ENCODE measurements at regions not wholly inside any gene's neighbourhood (a gene's known extent, or its start where the extent isn't known, plus 50 kb on each side); places are given as distances from the start of the nearest gene placed in this dataset.
"Not testable (repeated sequence)": the region's sequence is repeated elsewhere in the genome, so short reads cannot be mapped to it uniquely, and the experiment has no call there.

- Mint-ChIP-seq H3K36me3 (no peaks in the 10 kb centered on the region), H3K27me3 (peaks cover 3% of the 10 kb centered on the region), H3K9me3 (peaks cover 6% of the 10 kb centered on the region), H3K4me3 (no peak overlapping the region), H3K4me1 (ENCODE audit: low read depth) (no peaks in the 10 kb centered on the region), H3K27ac (no peak overlapping the region)
- ChIA-PET POLR2A (no interaction called here), CTCF (no interaction called here)
- no peak for DNase-seq
- intact Hi-C loops (cut with micrococcal nuclease), result no loop called here
These were observed 354.9 kb downstream of the MDFIC start for GRCh38 chr7:115276791-115277190.

- intact Hi-C loops (cut with micrococcal nuclease); H3K27me3 Mint-ChIP-seq; H3K4me3 Mint-ChIP-seq; H3K4me1 Mint-ChIP-seq (ENCODE audit: low read depth); H3K9me3 Mint-ChIP-seq; DNase-seq; H3K27ac Mint-ChIP-seq; H3K36me3 Mint-ChIP-seq; POLR2A ChIA-PET; CTCF ChIA-PET: not testable (repeated sequence)
These were observed 352.0 kb downstream of the MDFIC start for GRCh38 chr7:115273855-115274254.

GRCh38 chr7:115273139-115273772 is 351.4 kb downstream of the MDFIC start:
- POLR2A ChIA-PET, result no interaction called here

GRCh38 chr7:115271332-115272235 is 349.7 kb downstream of the MDFIC start:
- intact Hi-C loops (cut with micrococcal nuclease), result no loop called here
- H3K27me3 Mint-ChIP-seq, result peaks cover 7% of the 10 kb centered on the region
- ChIA-PET CTCF (no interaction called here), POLR2A (no interaction called here)
- no peak overlapping the region for H3K27ac Mint-ChIP-seq
- peaks cover 3% of the 10 kb centered on the region for H3K9me3 Mint-ChIP-seq
- no peak overlapping the region for H3K4me3 Mint-ChIP-seq
- no peaks in the 10 kb centered on the region for H3K4me1 Mint-ChIP-seq (ENCODE audit: low read depth)
- DNase-seq, result no peak
- H3K36me3 Mint-ChIP-seq, result no peaks in the 10 kb centered on the region

More at GRCh38 chr7:115273139-115273772, 351.4 kb downstream of the MDFIC start:
- H3K4me1 Mint-ChIP-seq (ENCODE audit: low read depth), result no peaks in the 10 kb centered on the region
- H3K27me3 Mint-ChIP-seq, result peaks cover 5% of the 10 kb centered on the region
- no peaks in the 10 kb centered on the region for H3K36me3 Mint-ChIP-seq
- CTCF ChIA-PET, result no interaction called here
- no peak overlapping the region for H3K4me3 Mint-ChIP-seq
- DNase-seq, result no peak
- H3K9me3 Mint-ChIP-seq, result peaks cover 6% of the 10 kb centered on the region
- H3K27ac Mint-ChIP-seq, result no peak overlapping the region
- intact Hi-C loops (cut with micrococcal nuclease), result no loop called here

- no peaks in the 10 kb centered on the region for H3K36me3 Mint-ChIP-seq
- H3K27ac Mint-ChIP-seq, result no peak overlapping the region
- H3K9me3 Mint-ChIP-seq, result no peaks in the 10 kb centered on the region
- peaks cover 10% of the 10 kb centered on the region for H3K27me3 Mint-ChIP-seq
- ChIA-PET CTCF (no interaction called here), POLR2A (no interaction called here)
- H3K4me1 Mint-ChIP-seq (ENCODE audit: low read depth), result no peaks in the 10 kb centered on the region
- intact Hi-C loops (cut with micrococcal nuclease), result no loop called here
- no peak for DNase-seq
- H3K4me3 Mint-ChIP-seq, result no peak overlapping the region
These were observed 347.6 kb downstream of the MDFIC start for GRCh38 chr7:115269486-115269885.

- DNase-seq, result no peak
- ChIA-PET POLR2A (no interaction called here), CTCF (no interaction called here)
- H3K27me3 Mint-ChIP-seq, result peaks cover 7% of the 10 kb centered on the region
- no peaks in the 10 kb centered on the region for H3K36me3 Mint-ChIP-seq
- no peak overlapping the region for H3K27ac Mint-ChIP-seq
- no peaks in the 10 kb centered on the region for H3K9me3 Mint-ChIP-seq
- intact Hi-C loops (cut with micrococcal nuclease), result no loop called here
- no peak overlapping the region for H3K4me3 Mint-ChIP-seq
- H3K4me1 Mint-ChIP-seq (ENCODE audit: low read depth), result no peaks in the 10 kb centered on the region
These were observed 345.6 kb downstream of the MDFIC start for GRCh38 chr7:115267503-115267902.

GRCh38 chr7:115260381-115260780 is 338.5 kb downstream of the MDFIC start:
- CTCF ChIA-PET, result no interaction called here
- DNase-seq, result no peak
- intact Hi-C loops (cut with micrococcal nuclease), result no loop called here
- Mint-ChIP-seq H3K4me3 (no peak overlapping the region), H3K9me3 (no peaks in the 10 kb centered on the region), H3K4me1 (ENCODE audit: low read depth) (no peaks in the 10 kb centered on the region), H3K27ac (no peak overlapping the region), H3K27me3 (peaks cover 1% of the 10 kb centered on the region), H3K36me3 (no peaks in the 10 kb centered on the region)
- POLR2A ChIA-PET, result no interaction called here

GRCh38 chr7:115252461-115252860 is 330.6 kb downstream of the MDFIC start:
- H3K27ac Mint-ChIP-seq, result no peak overlapping the region
- intact Hi-C loops (cut with micrococcal nuclease), result no loop called here
- no peak overlapping the region for H3K4me3 Mint-ChIP-seq
- H3K9me3 Mint-ChIP-seq, result no peaks in the 10 kb centered on the region
- ChIA-PET CTCF (no interaction called here), POLR2A (no interaction called here)
- H3K36me3 Mint-ChIP-seq, result no peaks in the 10 kb centered on the region
- peaks cover 3% of the 10 kb centered on the region for H3K4me1 Mint-ChIP-seq (ENCODE audit: low read depth)
- no peaks in the 10 kb centered on the region for H3K27me3 Mint-ChIP-seq
- DNase-seq, result no peak

GRCh38 chr7:115249080-115249479 is 327.2 kb downstream of the MDFIC start:
- no peak for DNase-seq
- ChIA-PET CTCF (no interaction called here), POLR2A (no interaction called here)
- H3K9me3 Mint-ChIP-seq, result peaks cover 8% of the 10 kb centered on the region
- H3K27me3 Mint-ChIP-seq, result no peaks in the 10 kb centered on the region
- intact Hi-C loops (cut with micrococcal nuclease), result no loop called here
- H3K27ac Mint-ChIP-seq, result no peak overlapping the region
- no peak overlapping the region for H3K4me3 Mint-ChIP-seq
- peaks cover 6% of the 10 kb centered on the region for H3K36me3 Mint-ChIP-seq
- peaks cover 3% of the 10 kb centered on the region for H3K4me1 Mint-ChIP-seq (ENCODE audit: low read depth)

GRCh38 chr7:115241151-115241550 is 319.3 kb downstream of the MDFIC start:
- Mint-ChIP-seq H3K27me3 (no peaks in the 10 kb centered on the region), H3K4me3 (no peak overlapping the region), H3K9me3 (peaks cover 11% of the 10 kb centered on the region), H3K27ac (no peak overlapping the region), H3K4me1 (ENCODE audit: low read depth) (no peaks in the 10 kb centered on the region), H3K36me3 (peaks cover 5% of the 10 kb centered on the region)
- intact Hi-C loops (cut with micrococcal nuclease), result no loop called here
- ChIA-PET POLR2A (interaction anchor here (0.7 kb wide), 1 partner anchor 25 kb away, joined by 3 read pairs; no protein-coding TSS in a partner anchor), CTCF (no interaction called here)
- DNase-seq, result no peak

GRCh38 chr7:115240242-115240641 is 318.3 kb downstream of the MDFIC start:
- POLR2A ChIA-PET, result no interaction called here
- DNase-seq, result no peak
- Mint-ChIP-seq H3K27ac (no peak overlapping the region), H3K36me3 (no peaks in the 10 kb centered on the region), H3K9me3 (peaks cover 11% of the 10 kb centered on the region), H3K4me1 (ENCODE audit: low read depth) (no peaks in the 10 kb centered on the region), H3K27me3 (no peaks in the 10 kb centered on the region), H3K4me3 (no peak overlapping the region)
- intact Hi-C loops (cut with micrococcal nuclease), result no loop called here
- CTCF ChIA-PET, result no interaction called here

GRCh38 chr7:115235075-115235474 is 313.2 kb downstream of the MDFIC start:
- peaks cover 16% of the 10 kb centered on the region for H3K4me1 Mint-ChIP-seq (ENCODE audit: low read depth)
- no peaks in the 10 kb centered on the region for H3K27me3 Mint-ChIP-seq
- no peak overlapping the region for H3K27ac Mint-ChIP-seq
- no peak overlapping the region for H3K4me3 Mint-ChIP-seq
- no peaks in the 10 kb centered on the region for H3K36me3 Mint-ChIP-seq
- intact Hi-C loops (cut with micrococcal nuclease), result no loop called here
- peaks cover 12% of the 10 kb centered on the region for H3K9me3 Mint-ChIP-seq
- ChIA-PET POLR2A (no interaction called here), CTCF (no interaction called here)
- no peak for DNase-seq

- no peak for DNase-seq
- Mint-ChIP-seq H3K9me3 (peaks cover 12% of the 10 kb centered on the region), H3K36me3 (no peaks in the 10 kb centered on the region), H3K27me3 (no peaks in the 10 kb centered on the region), H3K4me3 (no peak overlapping the region), H3K27ac (no peak overlapping the region), H3K4me1 (ENCODE audit: low read depth) (peaks cover 27% of the 10 kb centered on the region)
- ChIA-PET CTCF (interaction anchor here (1.1 kb wide), 1 partner anchor 16 kb away, joined by 3 read pairs; no protein-coding TSS in a partner anchor), POLR2A (no interaction called here)
- intact Hi-C loops (cut with micrococcal nuclease), result loop anchor here (5.0 kb wide), 3 partner anchors 87 to 978 kb away; partner anchors contain the start of gene TES
These were observed 311.9 kb downstream of the MDFIC start for GRCh38 chr7:115233809-115234208.

Data from activated CD4-positive, alpha-beta memory T cell treated with anti-CD3 and anti-CD28 coated beads for 36 hours (primary cell).